A549 (cell line): ENCODE measurements at regions not wholly inside any gene's neighbourhood (a gene's known extent, or its start where the extent isn't known, plus 50 kb on each side); places are given as distances from the start of the nearest gene placed in this dataset.

Experiments
- ATAC-seq, 2 experiments: fragments of 200-7000 bp in 1 of 2; fragments of >200 bp in 1 of 2; cut with Nextera tagmentation in 1 of 2; cut with Tn5 transposase in 1 of 2; 3 replicates each; pipeline versions ENCODE4 v1.8.0 to v1.9.1; 2018 to 2020; ENCODE audit warnings: mild to moderate bottlenecking in 1 of 2, moderate library complexity in 1 of 2
- CTCF ChIA-PET: fragments of 300-600 bp; sonication (Branson Sonifier 250); formaldehyde crosslinking; extraction: SDS; loops from one replicate; lab custom pipeline; 2021; ENCODE audit warnings: antibody characterized with exemption, inconsistent platforms; lab: Yijun Ruan, JAX
- POLR2A ChIA-PET: fragments of 350-600 bp; formaldehyde crosslinking; extraction: SDS; loops from one replicate; lab custom pipeline; 2021; ENCODE audit warnings: antibody characterized with exemption, inconsistent platforms; lab: Yijun Ruan, JAX
- DNase-seq, 2 experiments: peaks; one replicate each; pipeline versions ENCODE4 v3.0.0 to v3.0.0-alpha.2; 2011 to 2016; ENCODE audit warnings: low read depth in 1 of 2, low spot score in 1 of 2
- FAIRE-seq: peaks from 2 replicates; lab custom pipeline; 2011; peaks lifted over from hg19 to GRCh38; lab: Jason Lieb, UNC
- H3K27ac ChIP-seq, 2 experiments: fragments of >200 bp; sonication (Bioruptor Twin); formaldehyde crosslinking; 3 replicates each; pipeline ENCODE4 v1.5.1; 2016 to 2017
- H3K4me1 ChIP-seq: fragments of >200 bp; sonication (Bioruptor Twin); formaldehyde crosslinking; 3 replicates; pipeline ENCODE4 v1.6.1; 2016
- H3K4me2 ChIP-seq: fragments of >200 bp; sonication (Bioruptor Twin); formaldehyde crosslinking; 3 replicates; pipeline ENCODE4 v1.6.1; 2016
- H3K4me3 ChIP-seq: fragments of >200 bp; sonication (Bioruptor Twin); formaldehyde crosslinking; 3 replicates; pipeline ENCODE4 v1.5.1; 2016
- H3K9me3 ChIP-seq: fragments of >200 bp; sonication (Bioruptor Twin); formaldehyde crosslinking; 3 replicates; pipeline ENCODE4 v1.6.1; 2016
- BCL3 ChIP-seq: fragments of >200 bp; sonication (Bioruptor Twin); formaldehyde crosslinking; IDR thresholded peaks from 3 replicates; pipeline ENCODE4 v1.6.1; 2016
- CBX2 ChIP-seq: fragments of 200-600 bp; sonication (generic); IDR thresholded peaks from 2 replicates; pipeline ENCODE4 v1.6.1; 2016; ENCODE audit warnings: low read depth, mild to moderate bottlenecking, borderline replicate concordance
- E2F6 ChIP-seq: IDR thresholded peaks from 2 replicates; pipeline ENCODE4 v1.6.1; 2012; ENCODE audit warnings: low read depth, borderline replicate concordance
- ESRRA ChIP-seq: fragments of 150-350 bp; IDR thresholded peaks from 2 replicates; pipeline ENCODE4 v1.6.1; 2014; ENCODE audit warnings: mild to moderate bottlenecking, low read length, borderline replicate concordance
- GATA3 ChIP-seq: IDR thresholded peaks from 2 replicates; pipeline ENCODE4 v1.6.1; 2012; ENCODE audit warnings: borderline replicate concordance
- HDAC2 ChIP-seq: fragments of 200-600 bp; sonication (generic); IDR thresholded peaks from 2 replicates; pipeline ENCODE4 v1.6.1; 2016
- HEYL ChIP-seq: fragments of 250-450 bp; sonication (Bioruptor Pico); IDR thresholded peaks from 2 replicates; pipeline ENCODE4 v1.8.0; 2021; ENCODE audit warnings: mild to moderate bottlenecking, moderate library complexity
- HOXB13 ChIP-seq: fragments of 250-450 bp; sonication (Bioruptor Pico); IDR thresholded peaks from 2 replicates; pipeline ENCODE4 v1.5.0; 2020; ENCODE audit warnings: low read depth, mild to moderate bottlenecking, moderate library complexity
- HOXB5 ChIP-seq: fragments of 250-450 bp; sonication (Bioruptor Pico); IDR thresholded peaks from 2 replicates; pipeline ENCODE4 v1.5.0; 2020; ENCODE audit warnings: mild to moderate bottlenecking, moderate library complexity
- JUN ChIP-seq, 2 experiments: fragments of >200 bp; sonication (Bioruptor Twin); formaldehyde crosslinking; IDR thresholded peaks; 2 replicates in 1 of 2; 3 replicates in 1 of 2; pipeline ENCODE4 v1.6.1; 2016 to 2017
- JUNB ChIP-seq: fragments of >200 bp; sonication (Bioruptor Twin); formaldehyde crosslinking; IDR thresholded peaks from 2 replicates; pipeline ENCODE4 v1.6.1; 2016
- KDM1A ChIP-seq: fragments of 200-600 bp; sonication (generic); IDR thresholded peaks from 2 replicates; pipeline ENCODE4 v1.6.1; 2016; ENCODE audit warnings: low read depth, mild to moderate bottlenecking
- KDM5A ChIP-seq: fragments of 200-600 bp; sonication (generic); IDR thresholded peaks from 2 replicates; pipeline ENCODE4 v1.6.1; 2016; ENCODE audit warnings: antibody characterized with exemption, mild to moderate bottlenecking
- MAZ ChIP-seq: fragments of 150-350 bp; IDR thresholded peaks from 2 replicates; pipeline ENCODE4 v1.6.1; 2014; ENCODE audit warnings: antibody characterized with exemption, low read depth, low read length, borderline replicate concordance
- MYC ChIP-seq: IDR thresholded peaks from 2 replicates; pipeline ENCODE4 v1.6.1; 2012; ENCODE audit warnings: mild to moderate bottlenecking, inconsistent platforms, low read length, improper control_type of control experiment, borderline replicate concordance
- PBX3 ChIP-seq: IDR thresholded peaks from 2 replicates; pipeline ENCODE4 v1.6.1; 2012
- RAD21 ChIP-seq, 2 experiments: fragments of >200 bp in 1 of 2; sonication (Bioruptor Twin) in 1 of 2; formaldehyde crosslinking in 1 of 2; IDR thresholded peaks in 1 of 2; conservative IDR thresholded peaks in 1 of 2; 2 replicates in 1 of 2; 3 replicates in 1 of 2; pipeline ENCODE4 v1.6.1; 2012 to 2018; ENCODE audit warnings: inconsistent platforms in 1 of 2
- RCOR1 ChIP-seq: fragments of 150-350 bp; IDR thresholded peaks from 2 replicates; pipeline ENCODE4 v1.6.1; 2014; ENCODE audit warnings: antibody characterized with exemption, low read length, low read depth
- REST ChIP-seq: fragments of 200-600 bp; sonication (generic); IDR thresholded peaks from 2 replicates; pipeline ENCODE4 v1.6.1; 2016; ENCODE audit warnings: antibody characterized with exemption, mild to moderate bottlenecking, moderate library complexity
- RFX5 ChIP-seq: fragments of 450-650 bp; IDR thresholded peaks from 2 replicates; pipeline ENCODE4 v1.7.1; 2014; ENCODE audit warnings: antibody characterized with exemption, mild to moderate bottlenecking, moderate library complexity
- RNF2 ChIP-seq: fragments of 200-600 bp; sonication (generic); IDR thresholded peaks from 2 replicates; pipeline ENCODE4 v1.6.1; 2016; ENCODE audit warnings: low read depth, mild to moderate bottlenecking, antibody characterized with exemption, moderate library complexity, borderline replicate concordance
- SMC3 ChIP-seq: fragments of >200 bp; sonication (Bioruptor Twin); formaldehyde crosslinking; IDR thresholded peaks from 3 replicates; pipeline ENCODE4 v1.6.1; 2018; ENCODE audit warnings: inconsistent platforms
- SREBF2 ChIP-seq: fragments of 450-650 bp; IDR thresholded peaks from 2 replicates; pipeline ENCODE4 v1.6.1; 2014; ENCODE audit warnings: mild to moderate bottlenecking, moderate library complexity
- TFCP2L1 ChIP-seq: fragments of 250-450 bp; sonication (Bioruptor Pico); IDR thresholded peaks from 2 replicates; pipeline ENCODE4 v1.5.0; 2021; ENCODE audit warnings: mild to moderate bottlenecking
- TP53 ChIP-seq: fragments of 250-450 bp; sonication (Bioruptor Pico); IDR thresholded peaks from 2 replicates; pipeline ENCODE4 v1.5.0; 2021; ENCODE audit warnings: mild to moderate bottlenecking, moderate library complexity
- ZC3H11A ChIP-seq: fragments of 450-650 bp; IDR thresholded peaks from 2 replicates; pipeline ENCODE4 v1.6.1; 2014; ENCODE audit warnings: antibody characterized with exemption, mild to moderate bottlenecking
- ZFP36 ChIP-seq: fragments of 450-650 bp; IDR thresholded peaks from 2 replicates; pipeline ENCODE4 v1.6.1; 2014; ENCODE audit warnings: borderline replicate concordance; ENCODE audit not compliant: partially characterized antibody
- ZSCAN20 ChIP-seq: fragments of 250-450 bp; sonication (Bioruptor Pico); IDR thresholded peaks from 2 replicates; pipeline ENCODE4 v1.8.0; 2022; ENCODE audit warnings: mild to moderate bottlenecking, moderate library complexity
- WGBS: methylation state at CpG from one replicate; pipeline ENCODE4 v1.1.6; 2017; ENCODE audit errors: missing lambda C conversion rate; 5-methylcytosine and 5-hydroxymethylcytosine counted together

- ChIA-PET CTCF (no interaction called here), POLR2A (no interaction called here)
- no peak for ATAC-seq
- no peak for FAIRE-seq
- no peak overlapping the region for H3K4me2 ChIP-seq
- H3K4me1 ChIP-seq = peaks cover 15% of the 10 kb centered on the region
- no peak for DNase-seq
- WGBS = 90% methylated on average over 3 of the region's 3 CpGs
- no peaks in the 10 kb centered on the region for H3K9me3 ChIP-seq
- H3K27ac ChIP-seq = peak overlapping the region in 1 of 2 experiments; percentile 31; a peak in 1 of 6 replicates
- no peak for TF ChIP-seq RAD21 (conservative IDR thresholded peaks at IDR 0.05 in 1 of 2, IDR thresholded peaks at IDR 0.05 in 1 of 2)
- no peak for TF ChIP-seq SMC3
- no peak for TF ChIP-seq RFX5
- TF ChIP-seq E2F6 = no peak
- no peak for TF ChIP-seq RCOR1
- no peak for TF ChIP-seq MYC
- no peak for TF ChIP-seq BCL3
- no peak for TF ChIP-seq TP53 (CRISPR knock-in tag)
- TF ChIP-seq KDM5A = no peak
- TF ChIP-seq JUN (IDR thresholded peaks at IDR 0.05) = no peak
- no peak for TF ChIP-seq GATA3
- no peak for TF ChIP-seq HOXB5 (CRISPR knock-in tag)
- TF ChIP-seq ZC3H11A = no peak
- no peak for TF ChIP-seq HDAC2
- TF ChIP-seq SREBF2 = no peak
- H3K4me3 ChIP-seq = no peak overlapping the region
These were observed 139.2 kb upstream of the JUN start for GRCh38 chr1:58923090-58923470.

GRCh38 chr1:58924016-58924565 is 140.2 kb upstream of the JUN start:
- H3K4me3 ChIP-seq = no peak overlapping the region
- H3K9me3 ChIP-seq = no peaks in the 10 kb centered on the region
- FAIRE-seq (no peak), DNase-seq (no peak), ATAC-seq (no peak)
- no peak overlapping the region for H3K27ac ChIP-seq
- H3K4me1 ChIP-seq = peaks cover 25% of the 10 kb centered on the region
- H3K4me2 ChIP-seq = no peak overlapping the region
- ChIA-PET POLR2A (no interaction called here), CTCF (no interaction called here)
- TF ChIP-seq TFCP2L1 (CRISPR knock-in tag) (no peak), KDM1A (no peak), E2F6 (no peak), ESRRA (no peak), ZFP36 (no peak), RNF2 (no peak), HOXB13 (CRISPR knock-in tag) (no peak), ZSCAN20 (CRISPR knock-in tag) (no peak), JUNB (no peak), RAD21 (conservative IDR thresholded peaks at IDR 0.05 in 1 of 2, IDR thresholded peaks at IDR 0.05 in 1 of 2) (no peak), HEYL (no peak), MAZ (no peak), PBX3 (no peak), CBX2 (no peak), HDAC2 (no peak), HOXB5 (CRISPR knock-in tag) (no peak), KDM5A (no peak), REST (no peak)
- TF ChIP-seq, all 56 proteins: peak for 0
